ENCODE measurements at regions not wholly inside any gene's neighbourhood (a gene's known extent, or its start where the extent isn't known, plus 50 kb on each side); places are given as distances from the start of the nearest gene placed in this dataset.

DNA sequence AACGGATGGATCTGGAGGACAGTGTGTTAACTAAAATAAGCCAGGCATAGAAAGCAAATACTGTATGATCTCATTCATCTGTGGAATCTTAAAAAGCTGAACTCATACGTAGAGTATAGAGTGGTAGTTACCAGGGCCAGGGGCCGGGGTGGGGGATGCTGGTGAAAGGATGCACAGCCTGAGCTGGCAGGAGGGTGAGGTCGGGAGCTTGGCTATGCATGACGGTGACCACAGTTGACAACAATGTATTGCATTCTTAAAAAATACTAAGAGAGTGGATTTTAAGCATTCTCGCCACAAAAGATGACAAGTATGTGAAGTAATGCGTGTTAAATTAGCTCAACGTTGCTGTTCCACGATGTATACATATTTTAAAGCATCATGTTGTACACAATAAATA is 351.3 kb downstream of the TMEM121 start:
- Histone ChIP-seq H3K9me3 (ENCODE audit: control insufficient read depth in 1 of 2, insufficient read depth in 1 of 2, low read length in 2 of 2) (peaks cover 0 to 14% of the 10 kb centered on the region in 2 experiments), H3K27ac (ENCODE audit: low read depth in 1 of 2, low read length in 2 of 2) (no peak overlapping the region), H3K36me3 (ENCODE audit: insufficient read depth, low read length) (no peaks in the 10 kb centered on the region), H3K4me1 (ENCODE audit: insufficient read depth, low read length) (no peaks in the 10 kb centered on the region), H3K4me3 (ENCODE audit: low read length) (no peak overlapping the region), H3K27me3 (ENCODE audit: control insufficient read depth in 1 of 2, insufficient read depth in 2 of 2, low read length in 2 of 2) (peaks cover 7 to 11% of the 10 kb centered on the region in 2 experiments)
- CTCF ChIA-PET, result no interaction called here
- ATAC-seq (ENCODE audit: poor library complexity) (no peak), DNase-seq (no peak)
- no peak overlapping the region for H3K4me3 Mint-ChIP-seq
- peaks cover 28% of the 10 kb centered on the region for H3K27me3 Mint-ChIP-seq
- POLR2A ChIA-PET, result no interaction called here
- intact Hi-C loops (cut with DNase I, micrococcal nuclease), result no loop called here
- H3K36me3 Mint-ChIP-seq (ENCODE audit: low read depth), result no peaks in the 10 kb centered on the region
- TF ChIP-seq, protein P1, sequence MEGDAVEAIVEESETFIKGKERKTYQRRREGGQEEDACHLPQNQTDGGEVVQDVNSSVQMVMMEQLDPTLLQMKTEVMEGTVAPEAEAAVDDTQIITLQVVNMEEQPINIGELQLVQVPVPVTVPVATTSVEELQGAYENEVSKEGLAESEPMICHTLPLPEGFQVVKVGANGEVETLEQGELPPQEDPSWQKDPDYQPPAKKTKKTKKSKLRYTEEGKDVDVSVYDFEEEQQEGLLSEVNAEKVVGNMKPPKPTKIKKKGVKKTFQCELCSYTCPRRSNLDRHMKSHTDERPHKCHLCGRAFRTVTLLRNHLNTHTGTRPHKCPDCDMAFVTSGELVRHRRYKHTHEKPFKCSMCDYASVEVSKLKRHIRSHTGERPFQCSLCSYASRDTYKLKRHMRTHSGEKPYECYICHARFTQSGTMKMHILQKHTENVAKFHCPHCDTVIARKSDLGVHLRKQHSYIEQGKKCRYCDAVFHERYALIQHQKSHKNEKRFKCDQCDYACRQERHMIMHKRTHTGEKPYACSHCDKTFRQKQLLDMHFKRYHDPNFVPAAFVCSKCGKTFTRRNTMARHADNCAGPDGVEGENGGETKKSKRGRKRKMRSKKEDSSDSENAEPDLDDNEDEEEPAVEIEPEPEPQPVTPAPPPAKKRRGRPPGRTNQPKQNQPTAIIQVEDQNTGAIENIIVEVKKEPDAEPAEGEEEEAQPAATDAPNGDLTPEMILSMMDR (IDR thresholded peaks at IDR 0.05), result no peak
- H3K4me1 Mint-ChIP-seq (ENCODE audit: low read depth), result no peaks in the 10 kb centered on the region
- H3K9me3 Mint-ChIP-seq, result no peaks in the 10 kb centered on the region
- no peak overlapping the region for H3K27ac Mint-ChIP-seq

DNA sequence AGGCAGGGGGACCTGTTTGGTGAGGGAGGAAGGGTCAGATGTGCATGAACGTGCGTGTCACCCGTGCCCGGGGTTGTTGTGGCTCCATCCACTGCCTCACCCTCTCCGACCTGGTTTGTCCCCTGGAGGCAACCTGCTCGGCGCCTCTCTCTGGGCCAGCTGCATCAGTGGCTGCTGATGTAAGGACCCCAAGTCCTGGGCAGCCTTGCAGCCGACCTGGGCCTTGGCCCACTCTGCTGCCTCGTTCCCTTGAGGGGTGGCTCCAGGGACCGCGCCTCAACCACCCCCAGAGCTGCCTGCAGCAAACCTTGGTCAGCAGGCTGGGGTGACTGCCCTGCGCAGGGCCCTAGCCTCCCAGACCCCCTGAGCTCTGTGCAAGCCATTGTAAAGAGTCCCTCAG is 351.7 kb downstream of the TMEM121 start:
- no peaks in the 10 kb centered on the region for H3K4me1 ChIP-seq (ENCODE audit: insufficient read depth, low read length)
- intact Hi-C loops (cut with DNase I, micrococcal nuclease), result no loop called here
- no peaks in the 10 kb centered on the region for H3K4me1 Mint-ChIP-seq (ENCODE audit: low read depth)
- no peak overlapping the region for H3K4me3 ChIP-seq (ENCODE audit: low read length)
- H3K27me3 ChIP-seq (ENCODE audit: control insufficient read depth in 1 of 2, insufficient read depth in 2 of 2, low read length in 2 of 2), result peaks cover 7 to 11% of the 10 kb centered on the region in 2 experiments
- no peak overlapping the region for H3K27ac ChIP-seq (ENCODE audit: low read depth in 1 of 2, low read length in 2 of 2)
- CTCF ChIA-PET, result no interaction called here
- peaks cover 28% of the 10 kb centered on the region for H3K27me3 Mint-ChIP-seq
- TF ChIP-seq, protein P1 (IDR thresholded peaks at IDR 0.05), result no peak
- POLR2A ChIA-PET, result no interaction called here
- H3K9me3 Mint-ChIP-seq, result no peaks in the 10 kb centered on the region
- H3K9me3 ChIP-seq (ENCODE audit: control insufficient read depth in 1 of 2, insufficient read depth in 1 of 2, low read length in 2 of 2), result peaks cover 0 to 14% of the 10 kb centered on the region in 2 experiments
- DNase-seq, result peak in 1 of 14 experiments; percentile 25
- H3K4me3 Mint-ChIP-seq, result no peak overlapping the region
- H3K36me3 ChIP-seq (ENCODE audit: insufficient read depth, low read length), result no peaks in the 10 kb centered on the region
- no peak overlapping the region for H3K27ac Mint-ChIP-seq
- no peaks in the 10 kb centered on the region for H3K36me3 Mint-ChIP-seq (ENCODE audit: low read depth)
- no peak for ATAC-seq (ENCODE audit: poor library complexity)

DNA sequence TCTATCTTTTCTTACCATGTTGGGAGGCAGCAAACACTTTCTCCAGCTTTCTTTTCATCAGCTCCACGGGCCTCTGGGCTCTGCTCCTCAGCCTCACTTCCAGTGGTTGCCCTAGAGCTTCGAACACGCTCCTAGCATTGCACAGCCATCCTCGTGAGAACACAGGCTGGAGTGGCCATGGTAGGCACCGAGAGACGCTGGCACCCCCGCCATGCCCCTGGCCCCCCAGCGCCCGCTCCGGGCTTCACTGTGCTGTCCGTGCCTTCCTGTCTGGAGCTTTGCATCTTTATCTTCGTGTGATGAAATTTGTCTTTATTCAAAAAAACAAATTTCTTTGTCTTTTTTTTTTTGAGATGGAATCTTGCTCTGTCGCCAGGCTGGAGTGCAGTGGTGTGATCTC is 352.2 kb downstream of the TMEM121 start:
- Histone ChIP-seq H3K27ac (ENCODE audit: low read depth in 1 of 2, low read length in 2 of 2) (no peak overlapping the region), H3K27me3 (ENCODE audit: control insufficient read depth in 1 of 2, insufficient read depth in 2 of 2, low read length in 2 of 2) (peaks cover 7 to 11% of the 10 kb centered on the region in 2 experiments), H3K9me3 (ENCODE audit: control insufficient read depth in 1 of 2, insufficient read depth in 1 of 2, low read length in 2 of 2) (peaks cover 0 to 14% of the 10 kb centered on the region in 2 experiments), H3K4me3 (ENCODE audit: low read length) (no peak overlapping the region), H3K36me3 (ENCODE audit: insufficient read depth, low read length) (no peaks in the 10 kb centered on the region), H3K4me1 (ENCODE audit: insufficient read depth, low read length) (no peaks in the 10 kb centered on the region)
- ChIA-PET POLR2A (no interaction called here), CTCF (no interaction called here)
- no peaks in the 10 kb centered on the region for H3K9me3 Mint-ChIP-seq
- H3K4me3 Mint-ChIP-seq, result no peak overlapping the region
- ATAC-seq (ENCODE audit: poor library complexity), result no peak
- no peak overlapping the region for H3K27ac Mint-ChIP-seq
- intact Hi-C loops (cut with DNase I, micrococcal nuclease), result no loop called here
- peaks cover 28% of the 10 kb centered on the region for H3K27me3 Mint-ChIP-seq
- TF ChIP-seq, protein P1 (IDR thresholded peaks at IDR 0.05), result no peak
- DNase-seq, result no peak
- H3K4me1 Mint-ChIP-seq (ENCODE audit: low read depth), result no peaks in the 10 kb centered on the region
- H3K36me3 Mint-ChIP-seq (ENCODE audit: low read depth), result no peaks in the 10 kb centered on the region

All from CD4-positive, alpha-beta T cell (primary cell).